ENCODE measurements at regions not wholly inside any gene's neighbourhood (a gene's known extent, or its start where the extent isn't known, plus 50 kb on each side); places are given as distances from the start of the nearest gene placed in this dataset.

- no peaks in the 10 kb centered on the region for H3K36me3 ChIP-seq (ENCODE audit: control insufficient read depth, insufficient read depth, low read length)
- no peak overlapping the region for H3K4me3 ChIP-seq (ENCODE audit: low read depth, low read length)
- DNase-seq, result no peak
- no peaks in the 10 kb centered on the region for H3K36me3 Mint-ChIP-seq
- no peaks in the 10 kb centered on the region for H3K4me1 ChIP-seq (ENCODE audit: control insufficient read depth, insufficient read depth, low read length, poor library complexity, severe bottlenecking)
- no peak for ATAC-seq (ENCODE audit: low read depth in 2 of 2)
- no peaks in the 10 kb centered on the region for H3K4me1 Mint-ChIP-seq
- H3K27ac ChIP-seq (ENCODE audit: insufficient read depth, low read length, poor library complexity, severe bottlenecking), result no peak overlapping the region
- H3K9me3 Mint-ChIP-seq, result peaks cover 0 to 3% (median 0%) of the 10 kb centered on the region in 7 donors
- H3K4me3 Mint-ChIP-seq, result no peak overlapping the region
- no peaks in the 10 kb centered on the region for H3K27me3 ChIP-seq (ENCODE audit: control insufficient read depth, insufficient read depth, low read length)
- no peaks in the 10 kb centered on the region for H3K9me3 ChIP-seq (ENCODE audit: control insufficient read depth in 2 of 2, low read length in 2 of 2)
- no peaks in the 10 kb centered on the region for H3K27me3 Mint-ChIP-seq
- no peak overlapping the region for H3K27ac Mint-ChIP-seq
These were observed 108.6 kb upstream of the CDYL start for GRCh38 chr6:4667591-4667990.

- Histone ChIP-seq H3K27me3 (ENCODE audit: control insufficient read depth, insufficient read depth, low read length) (no peaks in the 10 kb centered on the region), H3K27ac (ENCODE audit: insufficient read depth, low read length, poor library complexity, severe bottlenecking) (no peak overlapping the region), H3K9me3 (ENCODE audit: control insufficient read depth in 2 of 2, low read length in 2 of 2) (no peaks in the 10 kb centered on the region), H3K36me3 (ENCODE audit: control insufficient read depth, insufficient read depth, low read length) (no peaks in the 10 kb centered on the region), H3K4me3 (ENCODE audit: low read depth, low read length) (no peak overlapping the region), H3K4me1 (ENCODE audit: control insufficient read depth, insufficient read depth, low read length, poor library complexity, severe bottlenecking) (no peaks in the 10 kb centered on the region)
- no peaks in the 10 kb centered on the region for H3K36me3 Mint-ChIP-seq
- H3K27ac Mint-ChIP-seq, result no peak overlapping the region
- DNase-seq (no peak), ATAC-seq (ENCODE audit: low read depth in 2 of 2) (no peak)
- H3K4me3 Mint-ChIP-seq, result no peak overlapping the region
- H3K4me1 Mint-ChIP-seq, result no peaks in the 10 kb centered on the region
- H3K9me3 Mint-ChIP-seq, result peaks cover 0 to 3% (median 0%) of the 10 kb centered on the region in 7 donors
- no peaks in the 10 kb centered on the region for H3K27me3 Mint-ChIP-seq
These were observed 109.2 kb upstream of the CDYL start for GRCh38 chr6:4666886-4667513.

- H3K4me3 Mint-ChIP-seq, result no peak overlapping the region
- DNase-seq, result no peak
- no peaks in the 10 kb centered on the region for H3K27me3 Mint-ChIP-seq
- Histone ChIP-seq H3K4me1 (ENCODE audit: control insufficient read depth, insufficient read depth, low read length, poor library complexity, severe bottlenecking) (no peaks in the 10 kb centered on the region), H3K27ac (ENCODE audit: insufficient read depth, low read length, poor library complexity, severe bottlenecking) (no peak overlapping the region), H3K4me3 (ENCODE audit: low read depth, low read length) (no peak overlapping the region), H3K27me3 (ENCODE audit: control insufficient read depth, insufficient read depth, low read length) (no peaks in the 10 kb centered on the region), H3K36me3 (ENCODE audit: control insufficient read depth, insufficient read depth, low read length) (no peaks in the 10 kb centered on the region), H3K9me3 (ENCODE audit: control insufficient read depth in 2 of 2, low read length in 2 of 2) (no peaks in the 10 kb centered on the region)
- no peak overlapping the region for H3K27ac Mint-ChIP-seq
- ATAC-seq (ENCODE audit: low read depth in 2 of 2), result no peak
- peaks cover 0 to 3% (median 0%) of the 10 kb centered on the region in 7 donors for H3K9me3 Mint-ChIP-seq
- no peaks in the 10 kb centered on the region for H3K4me1 Mint-ChIP-seq
- H3K36me3 Mint-ChIP-seq, result no peaks in the 10 kb centered on the region
These were observed 110.5 kb upstream of the CDYL start for GRCh38 chr6:4665489-4666417.

GRCh38 chr6:4664911-4665310 lies 111.3 kb upstream of the CDYL start:
- Histone ChIP-seq H3K9me3 (ENCODE audit: control insufficient read depth in 2 of 2, low read length in 2 of 2) (no peaks in the 10 kb centered on the region), H3K27ac (ENCODE audit: insufficient read depth, low read length, poor library complexity, severe bottlenecking) (no peak overlapping the region), H3K27me3 (ENCODE audit: control insufficient read depth, insufficient read depth, low read length) (no peaks in the 10 kb centered on the region), H3K4me1 (ENCODE audit: control insufficient read depth, insufficient read depth, low read length, poor library complexity, severe bottlenecking) (no peaks in the 10 kb centered on the region), H3K4me3 (ENCODE audit: low read depth, low read length) (no peak overlapping the region), H3K36me3 (ENCODE audit: control insufficient read depth, insufficient read depth, low read length) (no peaks in the 10 kb centered on the region)
- no peak for ATAC-seq (ENCODE audit: low read depth in 2 of 2)
- Mint-ChIP-seq H3K4me3 (no peak overlapping the region), H3K27ac (no peak overlapping the region), H3K36me3 (no peaks in the 10 kb centered on the region), H3K9me3 (peaks cover 0 to 3% (median 0%) of the 10 kb centered on the region in 7 donors), H3K4me1 (no peaks in the 10 kb centered on the region), H3K27me3 (no peaks in the 10 kb centered on the region)
- no peak for DNase-seq

GRCh38 chr6:4664117-4664626 lies 112.0 kb upstream of the CDYL start:
- Histone ChIP-seq H3K36me3 (ENCODE audit: control insufficient read depth, insufficient read depth, low read length) (no peaks in the 10 kb centered on the region), H3K4me1 (ENCODE audit: control insufficient read depth, insufficient read depth, low read length, poor library complexity, severe bottlenecking) (no peaks in the 10 kb centered on the region), H3K27ac (ENCODE audit: insufficient read depth, low read length, poor library complexity, severe bottlenecking) (no peak overlapping the region), H3K4me3 (ENCODE audit: low read depth, low read length) (no peak overlapping the region), H3K27me3 (ENCODE audit: control insufficient read depth, insufficient read depth, low read length) (no peaks in the 10 kb centered on the region), H3K9me3 (ENCODE audit: control insufficient read depth in 2 of 2, low read length in 2 of 2) (no peaks in the 10 kb centered on the region)
- ATAC-seq (ENCODE audit: low read depth in 2 of 2) (no peak), DNase-seq (no peak)
- Mint-ChIP-seq H3K27me3 (no peaks in the 10 kb centered on the region), H3K4me3 (no peak overlapping the region), H3K4me1 (no peaks in the 10 kb centered on the region), H3K36me3 (no peaks in the 10 kb centered on the region), H3K9me3 (peaks cover 0 to 3% (median 0%) of the 10 kb centered on the region in 7 donors), H3K27ac (no peak overlapping the region)

GRCh38 chr6:4662886-4663285 lies 113.3 kb upstream of the CDYL start:
- Mint-ChIP-seq H3K4me3 (no peak overlapping the region), H3K9me3 (peaks cover 0 to 2% (median 0%) of the 10 kb centered on the region in 7 donors), H3K36me3 (no peaks in the 10 kb centered on the region), H3K4me1 (no peaks in the 10 kb centered on the region), H3K27ac (no peak overlapping the region), H3K27me3 (peaks cover 4% of the 10 kb centered on the region)
- no peaks in the 10 kb centered on the region for H3K27me3 ChIP-seq (ENCODE audit: control insufficient read depth, insufficient read depth, low read length)
- DNase-seq (no peak), ATAC-seq (ENCODE audit: low read depth in 2 of 2) (no peak)
- H3K4me1 ChIP-seq (ENCODE audit: control insufficient read depth, insufficient read depth, low read length, poor library complexity, severe bottlenecking), result no peaks in the 10 kb centered on the region
- no peak overlapping the region for H3K4me3 ChIP-seq (ENCODE audit: low read depth, low read length)
- H3K27ac ChIP-seq (ENCODE audit: insufficient read depth, low read length, poor library complexity, severe bottlenecking), result no peak overlapping the region
- H3K9me3 ChIP-seq (ENCODE audit: control insufficient read depth in 2 of 2, low read length in 2 of 2), result no peaks in the 10 kb centered on the region
- no peaks in the 10 kb centered on the region for H3K36me3 ChIP-seq (ENCODE audit: control insufficient read depth, insufficient read depth, low read length)

GRCh38 chr6:4661391-4661790 lies 114.8 kb upstream of the CDYL start:
- H3K9me3 ChIP-seq (ENCODE audit: control insufficient read depth in 2 of 2, low read length in 2 of 2), result no peaks in the 10 kb centered on the region
- DNase-seq (no peak), ATAC-seq (ENCODE audit: low read depth in 2 of 2) (no peak)
- Mint-ChIP-seq H3K4me1 (no peaks in the 10 kb centered on the region), H3K9me3 (peaks cover 0 to 4% (median 0%) of the 10 kb centered on the region in 7 donors), H3K4me3 (no peak overlapping the region), H3K36me3 (no peaks in the 10 kb centered on the region), H3K27me3 (peaks cover 4% of the 10 kb centered on the region), H3K27ac (no peak overlapping the region)
- H3K36me3 ChIP-seq (ENCODE audit: control insufficient read depth, insufficient read depth, low read length), result no peaks in the 10 kb centered on the region
- H3K27ac ChIP-seq (ENCODE audit: insufficient read depth, low read length, poor library complexity, severe bottlenecking), result no peak overlapping the region
- no peak overlapping the region for H3K4me3 ChIP-seq (ENCODE audit: low read depth, low read length)
- no peaks in the 10 kb centered on the region for H3K4me1 ChIP-seq (ENCODE audit: control insufficient read depth, insufficient read depth, low read length, poor library complexity, severe bottlenecking)
- H3K27me3 ChIP-seq (ENCODE audit: control insufficient read depth, insufficient read depth, low read length), result no peaks in the 10 kb centered on the region
